ENCODE measurements at regions not wholly inside any gene's neighbourhood (a gene's known extent, or its start where the extent isn't known, plus 50 kb on each side); places are given as distances from the start of the nearest gene placed in this dataset.
"Not testable (repeated sequence)": the region's sequence is repeated elsewhere in the genome, so short reads cannot be mapped to it uniquely, and the experiment has no call there.

- TF ChIP-seq POLR2A (IDR thresholded peaks at IDR 0.05) (no peak), CTCF (IDR thresholded peaks at IDR 0.05) (no peak), EP300 (IDR thresholded peaks at IDR 0.05) (no peak)
- Histone ChIP-seq H3K4me1 (no peaks in the 10 kb centered on the region), H3K27me3 (no peaks in the 10 kb centered on the region), H3K4me3 (no peak overlapping the region), H3K9me3 (no peaks in the 10 kb centered on the region), H3K27ac (no peak overlapping the region), H3K36me3 (no peaks in the 10 kb centered on the region)
- WGBS, 2 donors, result 33 to 49% methylated on average over 2 of the region's 2 CpGs
- DNase-seq (ENCODE audit: low spot score in 2 of 2), result no peak
Measured at GRCh38 chr1:241447031-241447644, 72.4 kb downstream of the FH start.

GRCh38 chr1:241444836-241445235, 74.7 kb downstream of the FH start:
- Histone ChIP-seq H3K4me1 (no peaks in the 10 kb centered on the region), H3K27me3 (no peaks in the 10 kb centered on the region), H3K27ac (no peak overlapping the region), H3K36me3 (no peaks in the 10 kb centered on the region), H3K9me3 (no peaks in the 10 kb centered on the region), H3K4me3 (no peak overlapping the region)
- DNase-seq (ENCODE audit: low spot score in 2 of 2), result no peak
- TF ChIP-seq EP300 (IDR thresholded peaks at IDR 0.05) (no peak), CTCF (IDR thresholded peaks at IDR 0.05) (no peak), POLR2A (IDR thresholded peaks at IDR 0.05) (no peak)
- 51 to 72% methylated on average over 3 of the region's 3 CpGs for WGBS, 2 donors

- no peaks in the 10 kb centered on the region for H3K36me3 ChIP-seq
- no peaks in the 10 kb centered on the region for H3K4me1 ChIP-seq
- 80 to 86% methylated on average over 2 of the region's 2 CpGs for WGBS, 2 donors
- no peak overlapping the region for H3K4me3 ChIP-seq
- no peaks in the 10 kb centered on the region for H3K27me3 ChIP-seq
- TF ChIP-seq EP300 (IDR thresholded peaks at IDR 0.05) (no peak), POLR2A (IDR thresholded peaks at IDR 0.05) (no peak), CTCF (IDR thresholded peaks at IDR 0.05) (no peak)
- H3K9me3 ChIP-seq, result no peaks in the 10 kb centered on the region
- no peak overlapping the region for H3K27ac ChIP-seq
- no peak for DNase-seq (ENCODE audit: low spot score in 2 of 2)
Measured at GRCh38 chr1:241443561-241443960, 76.0 kb downstream of the FH start.

GRCh38 chr1:241442686-241443085, 76.9 kb downstream of the FH start:
- H3K36me3 ChIP-seq, result no peaks in the 10 kb centered on the region
- WGBS, 2 donors, result 82 to 89% methylated on average over 4 of the region's 4 CpGs
- H3K27ac ChIP-seq, result no peak overlapping the region
- no peak for TF ChIP-seq EP300 (IDR thresholded peaks at IDR 0.05)
- no peak for TF ChIP-seq CTCF (IDR thresholded peaks at IDR 0.05)
- TF ChIP-seq POLR2A (IDR thresholded peaks at IDR 0.05), result no peak
- no peak overlapping the region for H3K4me3 ChIP-seq
- DNase-seq (ENCODE audit: low spot score in 2 of 2), result no peak
- H3K9me3 ChIP-seq, result no peaks in the 10 kb centered on the region
- H3K4me1 ChIP-seq, result no peaks in the 10 kb centered on the region
- H3K27me3 ChIP-seq, result no peaks in the 10 kb centered on the region

- WGBS, 2 donors, result 44 to 49% methylated on average over 2 of the region's 2 CpGs
- Histone ChIP-seq H3K36me3 (no peaks in the 10 kb centered on the region), H3K4me1 (no peaks in the 10 kb centered on the region), H3K4me3 (no peak overlapping the region), H3K27me3 (no peaks in the 10 kb centered on the region), H3K27ac (no peak overlapping the region), H3K9me3 (no peaks in the 10 kb centered on the region)
- no peak for DNase-seq (ENCODE audit: low spot score in 2 of 2)
- TF ChIP-seq POLR2A (IDR thresholded peaks at IDR 0.05) (no peak), CTCF (IDR thresholded peaks at IDR 0.05) (no peak), EP300 (IDR thresholded peaks at IDR 0.05) (no peak)
Measured at GRCh38 chr1:241440904-241441303, 78.7 kb downstream of the FH start.

- H3K27me3 ChIP-seq; H3K36me3 ChIP-seq; H3K4me3 ChIP-seq; H3K4me1 ChIP-seq; DNase-seq (ENCODE audit: low spot score in 2 of 2); H3K9me3 ChIP-seq; H3K27ac ChIP-seq: not testable (repeated sequence)
- 75 to 77% methylated on average over 2 of the region's 2 CpGs for WGBS, 2 donors
Measured at GRCh38 chr1:241438686-241439085, 80.9 kb downstream of the FH start.

All from tibial nerve (tissue), 4 donors.